ENCODE measurements at regions not wholly inside any gene's neighbourhood (a gene's known extent, or its start where the extent isn't known, plus 50 kb on each side); places are given as distances from the start of the nearest gene placed in this dataset.

GRCh38 chr12:132432721-132433577 lies 57.0 kb upstream of the FBRSL1 start:
- TF ChIP-seq CREB5 (CRISPR knock-in tag; IDR thresholded peaks at IDR 0.05; ENCODE audit: low read depth): no peak
- TF ChIP-seq ZFP30 (CRISPR knock-in tag; IDR thresholded peaks at IDR 0.05): no peak
- no peak for TF ChIP-seq ARNTL (CRISPR knock-in tag; IDR thresholded peaks at IDR 0.05; ENCODE audit: borderline replicate concordance, low read depth)
- no peak for TF ChIP-seq BACH2 (CRISPR knock-in tag; IDR thresholded peaks at IDR 0.05; ENCODE audit: borderline replicate concordance)
- no peak for TF ChIP-seq ZNF70 (CRISPR knock-in tag; IDR thresholded peaks at IDR 0.05)
- TF ChIP-seq PATZ1 (CRISPR knock-in tag; IDR thresholded peaks at IDR 0.05; ENCODE audit: borderline replicate concordance): no peak
- TF ChIP-seq TSHZ2 (CRISPR knock-in tag; IDR thresholded peaks at IDR 0.05): no peak
- no peak for TF ChIP-seq GLIS3 (CRISPR knock-in tag; IDR thresholded peaks at IDR 0.05)

All from SK-N-SH treated with all-trans-retinoic acid at 6 μM for 48 hours (cell line).